ENCODE measurements at regions not wholly inside any gene's neighbourhood (a gene's known extent, or its start where the extent isn't known, plus 50 kb on each side); places are given as distances from the start of the nearest gene placed in this dataset.
"Not testable (repeated sequence)": the region's sequence is repeated elsewhere in the genome, so short reads cannot be mapped to it uniquely, and the experiment has no call there.

DNA sequence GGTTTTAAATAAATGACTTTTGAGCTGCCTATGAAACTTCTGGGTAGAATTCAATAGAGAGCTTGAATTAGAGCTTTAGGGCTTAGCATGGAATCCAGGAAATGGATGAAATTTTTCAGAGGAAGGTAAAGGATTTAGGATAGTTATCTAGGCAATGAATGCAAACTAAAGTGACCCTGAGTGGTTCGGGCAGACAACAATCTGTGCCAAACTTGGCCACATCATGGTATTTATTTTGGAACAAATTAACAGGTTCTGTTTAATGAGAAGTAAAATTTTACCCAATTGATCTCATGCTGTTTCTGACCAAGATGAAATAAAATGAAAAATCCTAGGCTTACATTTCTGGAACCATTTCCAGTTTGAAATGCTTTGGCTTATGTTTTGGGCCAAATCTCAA lies 934.4 kb downstream of the MAT2B start:
- DNase-seq: no peak

DNA sequence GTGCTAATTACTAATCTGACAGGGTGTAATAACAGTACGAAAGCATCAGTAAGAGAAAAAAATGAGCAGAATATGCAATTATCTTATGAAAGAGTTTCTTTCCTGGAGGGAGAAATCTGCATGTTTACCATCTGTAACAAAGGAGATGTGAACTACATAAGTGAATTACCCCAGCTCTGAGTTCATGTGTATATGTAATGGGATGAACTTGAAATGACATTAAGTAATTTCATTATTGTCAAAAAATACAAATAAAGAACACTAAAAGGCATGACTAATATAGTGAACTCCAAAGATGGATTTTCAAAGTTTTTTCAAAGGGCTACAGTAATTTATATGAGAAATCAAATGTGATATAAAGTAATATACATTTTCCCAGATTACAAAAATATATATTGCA lies 944.0 kb downstream of the MAT2B start:
- no peak for DNase-seq

DNA sequence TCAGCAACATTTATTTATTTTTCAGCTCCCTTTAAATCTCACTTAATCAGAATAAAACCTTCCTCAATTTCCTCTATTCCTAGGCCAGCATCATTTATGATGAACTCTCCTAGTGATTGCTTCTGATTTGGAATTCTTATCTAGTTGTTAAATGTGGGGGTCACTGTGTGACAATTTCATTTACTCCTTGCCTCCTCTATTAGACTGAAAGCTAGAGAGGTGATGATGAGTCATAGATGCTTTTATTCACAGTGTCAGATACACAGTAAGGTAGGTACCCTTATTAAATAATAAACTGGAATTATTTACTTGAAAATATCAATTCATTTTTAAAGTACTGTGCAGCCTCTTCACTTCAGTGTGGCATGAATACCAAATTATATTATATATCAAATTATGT lies 960.6 kb downstream of the MAT2B start:
- DNase-seq: no peak

DNA sequence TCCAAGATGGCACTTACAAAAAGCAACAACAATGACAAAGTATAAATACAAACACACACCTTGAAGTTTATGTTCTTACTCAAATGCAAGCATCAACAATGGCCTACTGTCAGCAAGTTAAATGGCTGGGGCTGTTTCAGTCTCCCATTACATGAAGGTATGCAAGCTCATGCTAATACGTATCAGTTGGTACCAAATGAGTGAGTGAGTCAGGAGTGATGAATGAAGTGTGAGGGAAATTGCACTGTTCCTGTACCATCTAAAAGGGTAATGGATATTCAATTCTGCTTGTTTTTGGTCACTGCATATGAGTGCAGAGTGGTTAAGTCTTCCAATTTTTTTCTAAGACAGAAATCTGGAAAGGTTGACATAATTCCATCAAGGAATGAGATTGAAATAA lies 964.9 kb downstream of the MAT2B start:
- no peak for DNase-seq

DNA sequence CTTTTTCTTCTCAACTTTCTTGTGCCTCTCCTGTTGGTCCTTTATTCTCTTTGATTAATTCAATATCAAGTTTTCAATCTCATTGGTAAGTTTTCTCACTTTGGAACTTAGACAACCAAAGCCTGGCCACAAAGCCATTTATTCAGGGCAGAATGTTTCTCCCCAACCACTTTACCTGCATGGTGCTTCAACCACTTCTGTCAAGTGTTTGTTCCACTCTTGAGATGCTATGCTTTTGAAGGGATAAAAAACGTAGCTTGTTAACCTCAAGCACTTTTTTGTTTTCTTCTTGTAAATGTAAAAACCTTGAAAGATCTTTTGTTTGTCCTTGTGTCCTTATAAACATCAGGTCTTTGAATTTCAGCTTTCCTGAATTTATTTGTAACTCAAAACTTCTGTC lies 966.7 kb downstream of the MAT2B start:
- no peak for DNase-seq

- DNase-seq: no peak
These were observed 970.0 kb downstream of the MAT2B start for GRCh38 chr5:164475339-164475977.

GRCh38 chr5:164481270-164481669 lies 975.9 kb downstream of the MAT2B start:
- DNase-seq: no peak

GRCh38 chr5:164482351-164482750 lies 976.9 kb downstream of the MAT2B start:
- no peak for DNase-seq

- DNase-seq: no peak
These were observed 979.5 kb downstream of the MAT2B start for GRCh38 chr5:164484948-164485347.

GRCh38 chr5:164487939-164488338 lies 982.5 kb downstream of the MAT2B start:
- DNase-seq: no peak

DNA sequence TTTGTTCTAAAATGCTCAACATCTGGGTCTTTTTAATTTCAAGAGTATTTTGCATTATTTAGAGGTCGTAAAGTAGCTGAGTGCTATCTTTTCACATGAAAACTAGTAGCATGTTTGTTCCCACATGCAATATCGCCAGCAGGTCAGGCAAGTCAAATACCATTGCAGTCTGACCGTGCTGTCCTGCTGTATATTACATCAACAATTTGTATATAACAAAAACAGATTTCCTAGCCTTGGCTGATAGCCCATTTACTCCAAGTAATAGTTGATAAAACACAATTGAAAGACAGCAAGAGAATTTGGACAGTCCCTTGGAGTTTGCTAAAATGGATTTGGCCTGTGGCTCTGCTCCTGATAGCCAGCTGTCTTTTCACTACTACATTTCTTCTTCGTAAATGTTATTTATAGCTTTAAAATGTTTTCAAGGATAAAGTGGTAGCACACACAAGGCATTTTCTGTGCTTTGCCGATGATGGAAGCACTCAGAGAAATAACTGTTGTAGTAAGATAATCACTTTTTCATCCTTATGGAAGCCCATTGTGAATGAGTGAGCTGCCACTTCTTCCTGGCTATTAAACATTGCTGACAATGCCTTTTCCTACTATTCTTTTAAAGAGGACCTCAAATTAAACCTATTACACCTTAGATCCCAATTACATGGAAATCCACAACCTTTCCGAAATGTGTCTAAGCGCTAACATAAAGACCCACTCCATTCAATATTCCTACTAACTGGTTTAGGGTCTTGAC lies 992.1 kb downstream of the MAT2B start:
- no peak for DNase-seq

- no peak for DNase-seq
These were observed 993.0 kb downstream of the MAT2B start for GRCh38 chr5:164498438-164498837.

DNA sequence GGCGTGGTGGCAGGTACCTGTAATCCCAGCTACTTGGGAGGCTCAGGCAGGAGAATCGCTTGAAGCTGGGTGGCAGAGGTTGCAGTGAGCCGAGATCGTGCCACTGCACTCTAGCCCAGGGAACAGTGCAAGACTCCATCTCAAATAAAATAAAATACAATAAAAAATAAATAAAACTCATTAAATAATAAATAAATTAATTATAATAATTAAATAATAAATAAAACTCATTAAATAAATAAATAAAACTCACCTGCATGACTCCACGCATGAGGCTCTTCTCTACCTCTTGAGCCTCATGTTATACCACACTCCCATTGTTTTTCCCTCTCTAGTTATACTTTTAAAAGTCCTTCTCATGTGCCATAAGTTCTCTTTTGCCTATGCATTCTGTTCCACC lies 995.4 kb downstream of the MAT2B start:
- DNase-seq: no peak

GRCh38 chr5:164501344-164501743 lies 995.9 kb downstream of the MAT2B start:
- DNase-seq: no peak

- DNase-seq: no peak
These were observed 998.8 kb downstream of the MAT2B start for GRCh38 chr5:164504141-164504772.

DNA sequence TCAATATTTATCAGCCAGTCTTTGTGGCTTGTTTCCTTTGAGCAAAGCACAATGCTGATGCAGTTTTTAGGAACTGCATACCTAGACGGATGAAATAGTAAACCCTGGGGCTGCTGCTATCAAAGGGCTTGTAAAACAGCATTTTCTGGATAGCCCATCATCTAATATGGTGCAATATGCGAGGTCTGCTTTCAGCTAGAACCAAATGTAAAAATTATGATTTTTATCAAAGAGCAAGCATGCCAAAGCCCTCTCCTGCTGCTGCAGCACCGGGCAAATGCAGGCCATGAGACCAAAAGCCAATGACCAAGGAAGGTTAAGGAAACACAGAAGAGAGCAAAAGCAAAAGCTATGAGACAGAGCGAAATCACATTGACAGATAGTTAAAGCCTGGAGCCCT lies 1000.4 kb downstream of the MAT2B start:
- DNase-seq: no peak

DNA sequence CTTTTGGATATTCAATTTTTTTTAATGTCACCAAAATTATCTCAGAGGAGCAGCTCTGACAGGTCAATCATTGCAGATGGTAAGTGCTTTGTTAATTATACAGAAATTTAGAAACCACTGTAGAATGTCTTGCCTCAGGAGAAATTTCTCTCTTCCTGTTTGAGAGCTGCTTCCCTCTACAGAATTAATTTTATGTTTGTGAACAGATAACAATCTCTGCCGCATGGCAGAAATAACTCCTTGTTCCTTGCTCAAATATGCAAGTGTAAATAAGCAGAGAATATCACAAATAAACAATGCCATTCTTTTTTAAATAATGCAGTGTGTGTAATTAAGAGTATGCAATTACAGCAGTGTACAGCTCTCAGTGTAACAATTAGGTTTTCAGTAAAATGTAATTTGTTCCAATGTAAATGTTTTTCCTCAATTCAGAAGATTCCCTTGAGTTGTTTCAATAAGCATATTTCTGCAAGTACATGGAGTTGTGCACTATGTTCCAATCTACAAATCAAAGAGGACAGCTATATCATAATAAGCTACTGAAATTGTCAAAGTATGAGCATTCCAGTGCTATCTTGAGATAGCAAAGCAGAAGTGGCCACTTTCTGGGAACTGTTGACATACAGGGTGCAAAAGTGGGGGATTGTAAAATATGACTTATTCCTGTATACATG lies 1012.8 kb downstream of the MAT2B start:
- DNase-seq: no peak

- DNase-seq: peak; percentile 62
These were observed 1013.3 kb downstream of the MAT2B start for GRCh38 chr5:164518741-164519080.

DNA sequence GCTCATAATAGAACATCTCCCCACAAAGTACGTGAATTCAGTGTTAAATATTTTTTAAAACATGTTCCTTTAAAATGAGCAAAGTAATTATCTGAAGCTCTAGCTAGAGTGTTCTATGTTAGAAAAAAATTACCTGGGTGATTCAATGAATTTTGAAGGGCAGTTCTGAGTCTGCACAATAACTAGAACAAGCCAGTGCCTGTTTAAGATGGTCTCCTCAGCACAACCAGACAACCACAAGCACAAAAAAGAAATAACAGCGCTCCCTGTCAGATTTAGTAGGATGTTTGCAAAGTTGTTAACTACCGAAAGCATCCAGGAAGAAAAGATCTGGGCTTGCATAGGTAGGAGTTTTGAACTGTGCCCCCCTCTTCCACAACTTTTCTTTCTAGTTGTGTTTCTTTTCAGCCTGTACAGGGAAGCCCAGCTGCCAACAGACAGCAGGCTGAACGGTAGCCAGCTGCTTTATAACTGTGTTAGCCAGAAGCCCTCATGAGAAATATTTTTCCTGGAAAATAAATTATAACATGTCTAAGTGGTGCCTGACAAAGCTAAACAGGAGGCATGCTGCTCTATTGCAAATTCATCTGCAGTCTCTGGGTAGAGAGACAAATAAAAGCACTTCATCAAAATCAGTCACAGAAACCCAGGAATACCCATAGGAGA lies 1026.9 kb downstream of the MAT2B start:
- DNase-seq: no peak

DNA sequence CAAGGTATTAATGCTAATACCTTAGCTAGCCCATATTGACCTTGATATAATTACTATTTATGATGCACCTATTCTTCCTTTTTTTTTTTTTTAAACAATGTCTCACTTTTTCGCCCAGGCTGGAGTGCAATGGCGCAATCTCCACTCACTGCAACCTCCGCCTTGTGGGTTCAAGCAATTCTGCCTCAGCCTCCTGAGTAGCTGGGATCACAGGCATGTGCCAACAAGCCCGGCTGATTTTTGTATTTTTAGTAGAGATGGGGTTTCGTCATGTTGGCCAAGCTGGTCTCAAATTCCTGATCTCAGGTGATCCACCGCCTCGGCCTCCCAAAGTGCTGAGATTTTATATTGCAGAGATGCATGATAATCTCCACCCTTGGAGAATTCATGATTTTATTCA lies 1028.0 kb downstream of the MAT2B start:
- not testable (repeated sequence) for DNase-seq

DNA sequence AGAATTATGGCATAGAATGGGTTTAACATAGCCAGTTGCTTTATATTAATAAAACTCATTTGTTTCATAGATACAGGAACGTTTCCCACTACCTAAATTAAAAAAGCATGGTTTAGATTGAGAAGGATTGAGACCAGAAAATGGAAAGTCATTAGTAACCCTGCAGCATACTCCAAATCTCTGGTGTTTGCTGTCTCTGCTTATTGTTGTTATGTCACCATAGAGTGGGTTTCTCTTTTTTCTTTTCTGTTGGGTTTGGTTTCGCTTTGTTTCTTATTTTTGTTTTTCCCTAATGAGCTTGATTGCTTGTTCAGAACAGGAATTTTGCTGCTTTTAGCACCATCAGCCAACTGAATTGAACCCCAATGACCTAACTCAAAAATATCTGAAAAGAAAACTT lies 1034.8 kb downstream of the MAT2B start:
- no peak for DNase-seq

DNA sequence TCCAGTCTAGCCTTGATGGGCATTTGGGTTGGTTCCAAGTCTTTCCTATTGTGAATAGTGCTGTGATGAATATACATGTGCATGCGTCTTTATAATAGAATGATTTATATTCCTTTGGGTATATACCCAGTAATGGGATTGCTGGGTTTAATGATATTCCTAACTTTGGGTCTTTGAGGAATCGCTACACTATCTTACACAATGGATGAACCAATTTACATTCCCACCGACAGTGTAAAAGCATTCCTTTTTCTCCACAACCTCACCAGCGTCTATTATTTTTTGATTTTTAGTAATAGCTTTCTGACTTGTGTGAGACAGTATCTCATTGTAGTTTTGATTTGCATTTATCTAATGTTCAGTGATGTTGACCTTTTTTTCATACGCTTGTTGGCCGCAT lies 1040.1 kb downstream of the MAT2B start:
- DNase-seq: no peak

DNA sequence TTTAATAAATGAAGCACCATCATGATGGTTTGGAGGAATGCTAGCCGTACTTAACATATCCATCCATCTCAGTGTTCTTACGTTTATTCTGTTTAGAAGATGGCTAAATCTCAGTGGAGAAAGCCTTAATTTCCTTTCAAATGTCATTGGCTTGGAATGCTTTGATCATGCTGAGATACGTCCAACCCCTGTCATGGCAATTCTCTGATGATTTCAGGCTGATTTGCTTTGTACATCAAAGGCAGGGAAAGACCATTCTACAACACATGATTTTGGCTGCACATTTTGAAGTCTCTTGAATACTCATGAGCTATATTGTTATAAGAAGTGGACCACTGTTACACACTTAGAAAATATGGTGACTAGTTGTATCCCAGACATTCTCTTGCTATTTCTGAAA lies 1048.4 kb downstream of the MAT2B start:
- no peak for DNase-seq

Measured in islet precursor cell (in vitro differentiated cells).